ENCODE measurements at regions not wholly inside any gene's neighbourhood (a gene's known extent, or its start where the extent isn't known, plus 50 kb on each side); places are given as distances from the start of the nearest gene placed in this dataset.

DNA sequence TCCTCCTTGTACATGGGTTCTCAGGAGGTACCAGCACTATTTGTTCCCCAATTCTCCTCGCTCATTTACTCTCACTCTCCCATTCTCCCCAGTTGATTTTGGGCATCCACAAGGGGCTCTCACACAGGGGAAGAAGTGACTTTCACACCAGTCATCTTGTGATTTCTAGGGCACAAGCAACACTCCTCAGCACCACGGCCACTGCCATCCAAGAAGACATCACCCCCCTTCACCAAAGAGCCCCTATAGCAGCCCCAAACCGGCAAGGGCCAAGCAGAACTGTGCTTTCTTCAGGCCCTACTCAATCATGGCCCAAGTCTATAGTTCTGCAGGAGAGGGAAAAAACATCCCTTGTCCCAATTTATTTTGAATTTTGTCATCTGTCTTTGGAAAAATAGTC lies 209.2 kb upstream of the ARL4C start:
- 95% methylated on average over 3 of the region's 3 CpGs for WGBS, 2 donors

DNA sequence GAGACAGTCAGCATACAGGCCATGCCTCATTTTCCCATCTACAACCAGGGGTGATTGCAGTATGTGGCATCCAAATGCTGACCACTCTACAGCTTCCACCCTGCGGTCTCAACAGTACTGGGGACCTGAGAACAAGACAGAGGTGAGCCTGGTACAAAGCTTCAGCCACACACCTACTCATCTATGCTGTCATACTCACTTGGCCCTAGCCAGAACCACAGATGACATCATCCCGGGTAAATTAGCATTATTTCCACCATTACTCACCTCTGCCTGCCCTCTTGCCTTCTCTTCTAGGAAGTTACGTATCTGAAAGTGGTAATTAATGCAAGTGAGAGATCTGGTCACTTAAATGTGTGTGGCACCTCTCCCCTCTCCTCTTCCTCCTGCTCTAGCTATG lies 208.2 kb upstream of the ARL4C start:
- no peak for DNase-seq
- ATAC-seq, result no peak
- Histone ChIP-seq H3K27ac (no peak overlapping the region), H3K4me1 (no peaks in the 10 kb centered on the region), H3K9me3 (no peaks in the 10 kb centered on the region), H3K36me3 (no peaks in the 10 kb centered on the region), H3K27me3 (no peaks in the 10 kb centered on the region), H3K4me3 (no peak overlapping the region)
- WGBS, 2 donors, result 86 to 93% methylated on average over 3 of the region's 3 CpGs
- intact Hi-C loops (cut with DNase I), result no loop called here
- no peak for FAIRE-seq
- no peak for TF ChIP-seq CTCF (IDR thresholded peaks at IDR 0.05)

More for the DNA sequence above, 209.2 kb upstream of the ARL4C start:
- Histone ChIP-seq H3K36me3 (no peaks in the 10 kb centered on the region), H3K27me3 (no peaks in the 10 kb centered on the region), H3K9me3 (no peaks in the 10 kb centered on the region), H3K4me1 (no peaks in the 10 kb centered on the region), H3K27ac (no peak overlapping the region), H3K4me3 (no peak overlapping the region)
- no peak for DNase-seq
- FAIRE-seq, result no peak
- no peak for ATAC-seq
- intact Hi-C loops (cut with DNase I), result no loop called here
- TF ChIP-seq CTCF (IDR thresholded peaks at IDR 0.05), result no peak

GRCh38 chr2:234703258-234703657 lies 206.4 kb upstream of the ARL4C start:
- H3K27me3 ChIP-seq, result no peaks in the 10 kb centered on the region
- FAIRE-seq (no peak), DNase-seq (no peak), ATAC-seq (no peak)
- no peaks in the 10 kb centered on the region for H3K9me3 ChIP-seq
- WGBS, 2 donors, result 59 to 66% methylated on average over 4 of the region's 4 CpGs
- H3K4me3 ChIP-seq, result no peak overlapping the region
- H3K4me1 ChIP-seq, result no peaks in the 10 kb centered on the region
- no peak for TF ChIP-seq CTCF (IDR thresholded peaks at IDR 0.05)
- intact Hi-C loops (cut with DNase I), result no loop called here
- H3K27ac ChIP-seq, result no peak overlapping the region
- H3K36me3 ChIP-seq, result no peaks in the 10 kb centered on the region

GRCh38 chr2:234702731-234703225 lies 205.9 kb upstream of the ARL4C start:
- Histone ChIP-seq H3K4me3 (no peak overlapping the region), H3K36me3 (no peaks in the 10 kb centered on the region), H3K27ac (no peak overlapping the region), H3K27me3 (no peaks in the 10 kb centered on the region), H3K9me3 (no peaks in the 10 kb centered on the region), H3K4me1 (no peaks in the 10 kb centered on the region)
- 66 to 71% methylated on average over 12 of the region's 12 CpGs for WGBS, 2 donors
- TF ChIP-seq CTCF (IDR thresholded peaks at IDR 0.05), result no peak
- intact Hi-C loops (cut with DNase I), result no loop called here
- DNase-seq (no peak), ATAC-seq (no peak), FAIRE-seq (no peak)

DNA sequence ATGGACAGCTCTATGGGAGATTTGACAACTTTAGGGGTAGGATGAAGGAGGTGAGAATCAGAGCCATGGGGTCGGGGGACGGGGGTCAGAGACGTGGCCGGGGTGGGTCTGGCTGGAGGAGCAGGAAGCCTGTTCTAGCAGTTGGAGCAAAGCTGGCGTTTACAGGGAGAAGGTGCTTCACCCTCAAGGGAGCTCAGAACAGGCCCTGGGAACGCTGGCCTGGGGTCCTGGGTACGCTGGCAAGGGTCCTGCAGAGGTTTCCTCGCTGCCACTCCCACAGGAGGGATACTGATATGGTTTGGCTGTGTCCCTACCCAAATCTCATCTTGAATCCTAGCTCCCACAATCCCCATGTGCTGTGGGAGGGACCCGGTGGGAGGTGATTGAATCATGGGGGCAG lies 205.0 kb upstream of the ARL4C start:
- 88 to 92% methylated on average over 9 of the region's 9 CpGs for WGBS, 2 donors
- no peak for ATAC-seq
- no peak for FAIRE-seq

More for the DNA sequence above, 205.0 kb upstream of the ARL4C start:
- DNase-seq, result no peak
- no peaks in the 10 kb centered on the region for H3K36me3 ChIP-seq
- no peak for TF ChIP-seq CTCF (IDR thresholded peaks at IDR 0.05)
- H3K4me3 ChIP-seq, result no peak overlapping the region
- H3K27ac ChIP-seq, result no peak overlapping the region
- H3K27me3 ChIP-seq, result no peaks in the 10 kb centered on the region
- no peaks in the 10 kb centered on the region for H3K4me1 ChIP-seq
- H3K9me3 ChIP-seq, result no peaks in the 10 kb centered on the region
- intact Hi-C loops (cut with DNase I), result no loop called here

Data from pancreas (tissue), 10 donors.